Colonic mucosa (tissue), 4 donors: ENCODE measurements at regions not wholly inside any gene's neighbourhood (a gene's known extent, or its start where the extent isn't known, plus 50 kb on each side); places are given as distances from the start of the nearest gene placed in this dataset.

Source experiments
- DNase-seq: peaks from one replicate; pipeline ENCODE4 v3.0.0-alpha.2; 2020
- H3K27ac ChIP-seq: fragments of 200-600 bp; one replicate; pipeline ENCODE4 v1.8.0; 2021
- H3K27me3 ChIP-seq: fragments of 200-600 bp; one replicate; pipeline ENCODE4 v1.8.0; 2021
- H3K36me3 ChIP-seq: fragments of 200-600 bp; one replicate; pipeline ENCODE4 v1.8.0; 2021
- H3K4me1 ChIP-seq: fragments of 200-600 bp; one replicate; pipeline ENCODE4 v1.8.0; 2021; ENCODE audit warnings: mild to moderate bottlenecking
- H3K4me3 ChIP-seq: fragments of 200-600 bp; one replicate; pipeline ENCODE4 v1.8.0; 2021
- H3K9ac ChIP-seq, 2 donors: one replicate each; pipeline ENCODE4 v1.7.0; 2013; ENCODE audit warnings: control low read depth in 2 of 2, low read depth in 2 of 2, low read length in 2 of 2
- H3K9me3 ChIP-seq: fragments of 200-600 bp; one replicate; pipeline ENCODE4 v1.8.0; 2021
- intact Hi-C: fragments of 100-400 bp; cut with DNase I; formaldehyde crosslinking; loops from one replicate; pipeline ENCODE4 v1.14.1; 2022
- TF ChIP-seq, protein P1 (sequence below): fragments of 200-600 bp; IDR thresholded peaks from one replicate; pipeline ENCODE4 v1.8.0; 2022; ENCODE audit warnings: antibody characterized with exemption, mild to moderate bottlenecking
- donor health status: healthy.
- donor health status: DM: no; HTN: no; CAD: no.
- donor health status: DM: no; HTN: no; CAD: no.

DNA sequence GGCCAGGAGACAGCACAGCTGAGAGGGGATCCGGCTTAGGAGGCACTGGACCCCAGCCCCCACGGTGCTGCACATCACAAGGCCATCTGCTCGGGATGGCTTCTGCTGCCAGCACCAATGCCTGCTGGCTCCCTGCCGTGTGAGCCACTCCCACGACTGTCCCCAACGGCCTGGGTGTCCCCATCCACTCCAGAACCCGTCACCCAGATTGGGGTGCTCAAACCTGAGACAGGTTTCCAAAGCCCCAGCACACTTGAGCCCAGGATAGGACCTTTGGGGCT is 102.4 kb downstream of the RFLNA start:
- Histone ChIP-seq H3K27ac (no peak overlapping the region), H3K9ac (peak overlapping the region in 1 of 2 donors; percentile 40), H3K9me3 (no peaks in the 10 kb centered on the region), H3K4me1 (peaks cover 37% of the 10 kb centered on the region), H3K36me3 (peaks cover 11% of the 10 kb centered on the region), H3K27me3 (no peaks in the 10 kb centered on the region), H3K4me3 (no peak overlapping the region)
- intact Hi-C loops = no loop called here
- no peak for DNase-seq
- TF ChIP-seq, protein P1, sequence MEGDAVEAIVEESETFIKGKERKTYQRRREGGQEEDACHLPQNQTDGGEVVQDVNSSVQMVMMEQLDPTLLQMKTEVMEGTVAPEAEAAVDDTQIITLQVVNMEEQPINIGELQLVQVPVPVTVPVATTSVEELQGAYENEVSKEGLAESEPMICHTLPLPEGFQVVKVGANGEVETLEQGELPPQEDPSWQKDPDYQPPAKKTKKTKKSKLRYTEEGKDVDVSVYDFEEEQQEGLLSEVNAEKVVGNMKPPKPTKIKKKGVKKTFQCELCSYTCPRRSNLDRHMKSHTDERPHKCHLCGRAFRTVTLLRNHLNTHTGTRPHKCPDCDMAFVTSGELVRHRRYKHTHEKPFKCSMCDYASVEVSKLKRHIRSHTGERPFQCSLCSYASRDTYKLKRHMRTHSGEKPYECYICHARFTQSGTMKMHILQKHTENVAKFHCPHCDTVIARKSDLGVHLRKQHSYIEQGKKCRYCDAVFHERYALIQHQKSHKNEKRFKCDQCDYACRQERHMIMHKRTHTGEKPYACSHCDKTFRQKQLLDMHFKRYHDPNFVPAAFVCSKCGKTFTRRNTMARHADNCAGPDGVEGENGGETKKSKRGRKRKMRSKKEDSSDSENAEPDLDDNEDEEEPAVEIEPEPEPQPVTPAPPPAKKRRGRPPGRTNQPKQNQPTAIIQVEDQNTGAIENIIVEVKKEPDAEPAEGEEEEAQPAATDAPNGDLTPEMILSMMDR = no peak

DNA sequence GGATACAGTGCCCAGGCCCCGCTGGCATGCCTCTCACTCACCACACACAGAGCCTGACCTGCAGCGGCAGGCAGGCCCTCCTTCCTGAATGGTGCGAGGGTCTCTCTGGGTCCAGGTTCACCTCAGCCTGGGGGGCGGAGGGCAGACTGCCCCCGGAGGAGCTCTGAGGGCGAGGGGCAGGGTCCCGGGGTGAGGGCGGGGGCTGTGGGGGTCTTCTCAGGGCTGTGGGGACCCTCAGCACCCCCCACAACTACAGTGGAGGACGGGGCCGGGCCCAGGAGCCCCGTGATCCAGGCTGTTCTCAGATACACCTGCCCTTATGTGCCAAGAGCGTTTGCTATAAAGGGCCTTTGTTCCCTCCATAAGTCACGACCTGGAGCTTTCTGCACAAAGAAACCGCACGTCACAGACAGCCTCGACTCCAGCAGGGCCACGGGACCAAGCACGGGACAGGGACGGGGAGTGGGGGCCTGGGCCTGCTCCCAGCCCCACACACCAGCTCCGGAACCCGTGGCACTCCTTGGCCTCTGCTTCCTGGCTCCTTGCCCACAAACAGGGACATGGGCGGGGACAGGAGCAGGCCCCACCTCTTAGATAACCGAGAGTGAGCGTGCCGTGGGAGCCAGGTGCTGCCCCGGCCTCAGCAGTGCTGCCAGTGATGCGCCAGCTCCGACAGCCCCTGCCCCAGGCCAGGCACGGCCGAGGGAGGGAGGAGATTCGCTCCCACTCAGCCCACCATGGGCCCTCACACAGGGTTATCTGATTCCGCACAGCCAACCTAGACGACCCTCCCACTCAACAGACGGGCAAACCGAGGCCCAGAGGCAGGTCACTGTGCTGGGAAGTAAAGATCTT is 101.9 kb downstream of the RFLNA start:
- Histone ChIP-seq H3K36me3 (peaks cover 10% of the 10 kb centered on the region), H3K4me3 (no peak overlapping the region), H3K4me1 (peaks cover 38% of the 10 kb centered on the region), H3K27ac (no peak overlapping the region), H3K9me3 (no peaks in the 10 kb centered on the region), H3K9ac (peak overlapping the region in 1 of 2 donors; percentile 40), H3K27me3 (no peaks in the 10 kb centered on the region)
- peak; percentile 89 for DNase-seq
- TF ChIP-seq, protein P1 = no peak
- intact Hi-C loops = no loop called here

DNA sequence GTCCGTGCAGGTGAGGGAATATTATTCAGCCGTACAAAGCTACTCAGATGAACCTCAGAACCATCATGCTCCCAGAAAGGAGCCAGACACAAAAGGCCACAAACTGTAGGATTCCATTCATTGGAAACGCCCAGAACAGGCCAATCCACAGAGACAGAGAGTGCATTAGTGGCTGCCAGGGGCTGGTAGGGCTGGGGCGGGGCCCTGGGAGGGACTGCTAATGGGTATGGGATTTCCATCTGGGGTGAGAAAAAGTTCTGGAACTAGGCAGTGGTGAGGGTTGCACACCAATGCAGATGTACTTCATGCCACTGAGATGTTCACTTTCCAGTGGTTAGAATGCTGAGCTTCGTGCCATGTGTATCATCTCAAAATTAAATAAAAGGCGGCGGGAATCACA is 101.1 kb downstream of the RFLNA start:
- no peak overlapping the region for H3K27ac ChIP-seq

DNA sequence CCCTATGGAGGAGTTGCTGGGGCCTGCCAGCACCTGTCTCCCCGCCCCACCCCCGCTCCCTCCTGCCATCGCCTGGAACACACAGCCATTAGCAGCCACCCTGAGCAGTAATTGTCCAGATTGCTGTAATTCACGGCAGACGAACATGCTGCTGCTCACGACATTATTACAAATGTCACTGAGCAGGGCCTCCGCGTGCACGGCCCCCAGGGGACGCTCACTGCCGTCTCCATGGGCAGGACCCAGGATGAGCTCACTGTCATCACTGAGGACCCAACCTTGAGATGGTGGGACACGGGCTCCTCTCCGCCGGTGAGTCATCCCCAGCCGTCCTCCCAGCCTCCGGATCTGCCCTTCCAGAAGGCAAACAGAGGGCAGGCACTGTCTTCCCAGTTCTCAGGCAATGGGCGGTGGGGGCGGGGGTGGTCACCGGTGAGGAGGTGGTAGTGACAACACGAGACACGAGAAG is 100.4 kb downstream of the RFLNA start:
- Histone ChIP-seq H3K9ac (no peak overlapping the region), H3K27me3 (no peaks in the 10 kb centered on the region), H3K4me3 (no peak overlapping the region), H3K9me3 (no peaks in the 10 kb centered on the region), H3K27ac (no peak overlapping the region), H3K4me1 (peaks cover 38% of the 10 kb centered on the region), H3K36me3 (peaks cover 5% of the 10 kb centered on the region)
- no peak for DNase-seq
- TF ChIP-seq, protein P1 = no peak
- intact Hi-C loops = no loop called here

More for the DNA sequence above, 101.1 kb downstream of the RFLNA start:
- Histone ChIP-seq H3K4me1 (peaks cover 38% of the 10 kb centered on the region), H3K9me3 (no peaks in the 10 kb centered on the region), H3K36me3 (peaks cover 5% of the 10 kb centered on the region), H3K4me3 (no peak overlapping the region), H3K9ac (no peak overlapping the region), H3K27me3 (no peaks in the 10 kb centered on the region)
- TF ChIP-seq, protein P1 = no peak
- intact Hi-C loops = no loop called here
- DNase-seq = no peak

DNA sequence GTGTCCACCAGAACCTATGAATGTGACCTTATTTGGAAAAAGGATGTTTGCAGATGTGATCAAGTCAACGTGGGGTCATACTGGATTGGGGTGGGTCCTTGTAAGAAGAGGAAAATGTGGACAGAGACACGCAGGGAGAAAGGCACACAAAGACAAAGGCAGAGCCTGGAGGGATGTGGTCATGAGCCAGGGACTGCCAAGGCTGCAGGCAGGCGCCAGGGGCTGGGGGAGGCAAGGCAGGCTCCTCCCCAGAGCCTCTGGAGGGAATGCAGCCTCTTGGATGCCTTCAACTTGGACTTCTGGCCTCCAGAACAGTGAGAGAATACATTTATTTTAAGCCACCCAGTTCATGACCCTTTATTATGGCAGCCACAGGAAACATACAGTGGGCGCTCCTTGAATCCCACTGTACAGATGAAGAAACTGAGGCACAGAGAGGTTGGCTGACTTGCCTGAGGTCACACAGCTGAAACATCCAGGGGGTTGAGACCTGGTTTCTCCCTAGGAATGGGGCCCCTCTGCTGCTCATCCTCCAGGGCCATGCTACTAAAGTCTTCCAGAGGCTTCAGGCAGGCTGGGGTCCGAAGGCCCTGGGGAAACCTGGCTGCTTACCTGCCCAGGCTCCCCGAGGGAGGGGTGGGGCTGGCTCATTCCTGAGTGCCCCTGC is 99.7 kb downstream of the RFLNA start:
- Histone ChIP-seq H3K4me3 (no peak overlapping the region), H3K9ac (no peak overlapping the region), H3K9me3 (no peaks in the 10 kb centered on the region), H3K4me1 (peaks cover 43% of the 10 kb centered on the region), H3K27me3 (no peaks in the 10 kb centered on the region), H3K36me3 (peaks cover 5% of the 10 kb centered on the region), H3K27ac (no peak overlapping the region)
- TF ChIP-seq, protein P1 = no peak
- intact Hi-C loops = no loop called here
- DNase-seq = no peak
